Endothelial cell of umbilical vein (primary cell): ENCODE measurements at regions not wholly inside any gene's neighbourhood (a gene's known extent, or its start where the extent isn't known, plus 50 kb on each side); places are given as distances from the start of the nearest gene placed in this dataset.

Experiments used
- CTCF ChIP-seq, 2 donors: IDR thresholded peaks; 1 replicate in 1 of 2; 2 replicates in 1 of 2; pipeline ENCODE4 v1.5.1; 2011; ENCODE audit warnings: low read length in 2 of 2, mild to moderate bottlenecking in 2 of 2, moderate library complexity in 2 of 2, control low read depth in 1 of 2, inconsistent platforms in 1 of 2, low read depth in 1 of 2; ENCODE audit not compliant: insufficient read depth in 1 of 2; ENCODE audit errors: extremely low read depth in 1 of 2
- JUN ChIP-seq: IDR thresholded peaks from 2 replicates; pipeline ENCODE4 v1.6.1; 2011; ENCODE audit warnings: borderline replicate concordance, low read depth; ENCODE audit not compliant: insufficient read length, insufficient read depth
- MAX ChIP-seq: IDR thresholded peaks from 2 replicates; pipeline ENCODE4 v1.6.1; 2011; ENCODE audit not compliant: insufficient read depth, insufficient read length
- POLR2A ChIP-seq: IDR thresholded peaks from 2 replicates; pipeline ENCODE4 v1.6.1; 2012; ENCODE audit warnings: low read depth, mild to moderate bottlenecking, control low read depth, low read length

GRCh38 chr3:160162440-160162839 lies 62.8 kb upstream of the C3orf80 start:
- TF ChIP-seq JUN (no peak), MAX (no peak), POLR2A (no peak), CTCF (IDR thresholded peaks at IDR 0.05; ENCODE audit: extremely low read depth in 1 of 2, insufficient read depth in 1 of 2, low read depth in 1 of 2, low read length in 2 of 2) (no peak)
